HG02588 (cell line): ENCODE measurements at regions not wholly inside any gene's neighbourhood (a gene's known extent, or its start where the extent isn't known, plus 50 kb on each side); places are given as distances from the start of the nearest gene placed in this dataset.
"Not testable (repeated sequence)": the region's sequence is repeated elsewhere in the genome, so short reads cannot be mapped to it uniquely, and the experiment has no call there.

Experiments
- ATAC-seq: cut with Tn5 transposase; IDR thresholded peaks from one replicate; pipeline ENCODE4 v1.9.1; 2021; ENCODE audit warnings: mild to moderate bottlenecking, moderate library complexity; ENCODE audit not compliant: unreplicated experiment

GRCh38 chr7:67604461-67605386 is 608.1 kb downstream of the TYW1 start:
- no peak for ATAC-seq

GRCh38 chr7:67608806-67609205 is 612.2 kb downstream of the TYW1 start:
- no peak for ATAC-seq

- ATAC-seq: no peak
Observed at GRCh38 chr7:67610897-67611296, 614.3 kb downstream of the TYW1 start.

- ATAC-seq: no peak
Observed at GRCh38 chr7:67614843-67615242, 618.2 kb downstream of the TYW1 start.

GRCh38 chr7:67616517-67616916 is 619.9 kb downstream of the TYW1 start:
- no peak for ATAC-seq

GRCh38 chr7:67618556-67619162 is 622.0 kb downstream of the TYW1 start:
- ATAC-seq: no peak

- no peak for ATAC-seq
Observed at GRCh38 chr7:67619175-67619574, 622.5 kb downstream of the TYW1 start.

- no peak for ATAC-seq
Observed at GRCh38 chr7:67620216-67620933, 623.7 kb downstream of the TYW1 start.

GRCh38 chr7:67621704-67622103 is 625.1 kb downstream of the TYW1 start:
- ATAC-seq: no peak

GRCh38 chr7:67625257-67625737 is 628.7 kb downstream of the TYW1 start:
- no peak for ATAC-seq

- no peak for ATAC-seq
Observed at GRCh38 chr7:67631476-67631875, 634.8 kb downstream of the TYW1 start.

GRCh38 chr7:67635271-67635670 is 638.6 kb downstream of the TYW1 start:
- ATAC-seq: no peak

GRCh38 chr7:67636348-67637022 is 639.9 kb downstream of the TYW1 start:
- ATAC-seq: no peak

- no peak for ATAC-seq
Observed at GRCh38 chr7:67637023-67637358, 640.4 kb downstream of the TYW1 start.

- ATAC-seq: not testable (repeated sequence)
Observed at GRCh38 chr7:67642542-67642941, 645.9 kb downstream of the TYW1 start.

- no peak for ATAC-seq
Observed at GRCh38 chr7:67644151-67644550, 647.5 kb downstream of the TYW1 start.

GRCh38 chr7:67652937-67653336 is 656.3 kb downstream of the TYW1 start:
- ATAC-seq: no peak

- no peak for ATAC-seq
Observed at GRCh38 chr7:67653856-67654454, 657.3 kb downstream of the TYW1 start.

GRCh38 chr7:67654642-67655041 is 658.0 kb downstream of the TYW1 start:
- no peak for ATAC-seq

- no peak for ATAC-seq
Observed at GRCh38 chr7:67655168-67655567, 658.5 kb downstream of the TYW1 start.

GRCh38 chr7:67659091-67659490 is 662.5 kb downstream of the TYW1 start:
- ATAC-seq: no peak
